NCI-H1417 (cell line): ENCODE measurements at regions not wholly inside any gene's neighbourhood (a gene's known extent, or its start where the extent isn't known, plus 50 kb on each side); places are given as distances from the start of the nearest gene placed in this dataset.

Experiments used
- DNase-seq, 3 experiments: peaks; one replicate each; lab custom pipeline; 2025; lab: John Stamatoyannopoulos, UW

GRCh38 chr9:14962193-14962882, 52.1 kb upstream of the FREM1 start:
- no peak for DNase-seq

- DNase-seq, result no peak
Measured at GRCh38 chr9:14961372-14962068, 51.3 kb upstream of the FREM1 start.

GRCh38 chr9:14960881-14961280, 50.7 kb upstream of the FREM1 start:
- DNase-seq, result no peak
